MCF 10A (cell line): ENCODE measurements at regions not wholly inside any gene's neighbourhood (a gene's known extent, or its start where the extent isn't known, plus 50 kb on each side); places are given as distances from the start of the nearest gene placed in this dataset.

ENCODE experiments used
- BruUV-seq: library from RNA; stranded (reverse); fragments of 400-500 nt; replicated peaks from 2 replicates; lab custom pipeline; 2021; lab: Mats Ljungman, UMichigan
- CTCF ChIA-PET: fragments of 300-600 bp; sonication (Branson Sonifier 250); formaldehyde crosslinking; extraction: SDS; loops from one replicate; lab custom pipeline; 2021; ENCODE audit warnings: antibody characterized with exemption, inconsistent platforms; lab: Yijun Ruan, JAX
- POLR2A ChIA-PET: fragments of 300-600, 350-650 bp; sonication (Branson Sonifier 250); formaldehyde crosslinking; extraction: SDS; loops from one replicate; lab custom pipeline; 2020; ENCODE audit warnings: antibody characterized with exemption, inconsistent platforms; lab: Yijun Ruan, JAX
- DNase-seq: peaks from one replicate; pipeline ENCODE4 v3.0.0-alpha.2; 2018; ENCODE audit not compliant: unreplicated experiment
- H3K27ac Mint-ChIP-seq: one replicate; pipeline ENCODE4 v1.8.0; 2022; ENCODE audit warnings: mild to moderate bottlenecking, low read depth, mixed read lengths; ENCODE audit not compliant: unreplicated experiment
- H3K27me3 Mint-ChIP-seq: one replicate; pipeline ENCODE4 v1.8.0; 2022; ENCODE audit warnings: mixed read lengths; ENCODE audit not compliant: insufficient read depth, unreplicated experiment
- H3K36me3 Mint-ChIP-seq: one replicate; pipeline ENCODE4 v1.8.0; 2022; ENCODE audit warnings: mild to moderate bottlenecking, moderate library complexity, mixed read lengths; ENCODE audit not compliant: insufficient read depth, unreplicated experiment
- H3K4me1 Mint-ChIP-seq: one replicate; pipeline ENCODE4 v1.8.0; 2022; ENCODE audit warnings: mixed read lengths; ENCODE audit not compliant: insufficient read depth, unreplicated experiment
- H3K4me3 Mint-ChIP-seq: one replicate; pipeline ENCODE4 v1.8.0; 2022; ENCODE audit warnings: mild to moderate bottlenecking, moderate library complexity, mixed read lengths; ENCODE audit not compliant: unreplicated experiment
- H3K9me3 Mint-ChIP-seq: one replicate; pipeline ENCODE4 v1.8.0; 2022; ENCODE audit warnings: mixed read lengths; ENCODE audit not compliant: unreplicated experiment
- intact Hi-C: fragments of 100-400 bp; cut with micrococcal nuclease; formaldehyde crosslinking; loops from 2 replicates; pipeline ENCODE4 v1.14.1; 2022
- TF ChIP-seq, protein P1 (sequence below): fragments of 200-600 bp; IDR thresholded peaks from one replicate; pipeline ENCODE4 v1.8.0; 2022; ENCODE audit warnings: antibody characterized with exemption, mild to moderate bottlenecking; ENCODE audit not compliant: unreplicated experiment

DNA sequence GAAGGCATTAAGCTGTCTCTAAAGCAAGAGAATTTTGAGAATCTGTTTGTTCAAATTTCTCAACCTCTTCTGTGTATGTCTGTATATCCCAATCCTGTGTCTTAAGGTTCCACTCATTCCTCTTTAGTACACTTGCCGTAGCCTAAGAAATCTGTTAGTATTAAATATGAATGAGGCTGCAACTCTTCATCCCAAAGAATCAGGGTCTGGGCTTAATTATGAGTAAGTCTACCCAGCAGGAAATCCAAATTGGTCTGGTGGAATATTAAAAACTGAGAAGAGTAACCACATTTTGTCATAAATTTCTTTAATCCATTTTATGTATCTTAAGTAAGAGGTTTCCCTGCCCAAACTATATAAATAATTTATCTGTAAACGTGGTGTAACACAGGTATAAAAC is 1171.2 kb downstream of the CDH12 start:
- H3K9me3 Mint-ChIP-seq: no peaks in the 10 kb centered on the region
- POLR2A ChIA-PET: interaction anchor here (0.7 kb wide), 1 partner anchor 47 kb away, joined by 3 read pairs; no protein-coding TSS in a partner anchor
- H3K27ac Mint-ChIP-seq: no peak overlapping the region
- TF ChIP-seq, protein P1, sequence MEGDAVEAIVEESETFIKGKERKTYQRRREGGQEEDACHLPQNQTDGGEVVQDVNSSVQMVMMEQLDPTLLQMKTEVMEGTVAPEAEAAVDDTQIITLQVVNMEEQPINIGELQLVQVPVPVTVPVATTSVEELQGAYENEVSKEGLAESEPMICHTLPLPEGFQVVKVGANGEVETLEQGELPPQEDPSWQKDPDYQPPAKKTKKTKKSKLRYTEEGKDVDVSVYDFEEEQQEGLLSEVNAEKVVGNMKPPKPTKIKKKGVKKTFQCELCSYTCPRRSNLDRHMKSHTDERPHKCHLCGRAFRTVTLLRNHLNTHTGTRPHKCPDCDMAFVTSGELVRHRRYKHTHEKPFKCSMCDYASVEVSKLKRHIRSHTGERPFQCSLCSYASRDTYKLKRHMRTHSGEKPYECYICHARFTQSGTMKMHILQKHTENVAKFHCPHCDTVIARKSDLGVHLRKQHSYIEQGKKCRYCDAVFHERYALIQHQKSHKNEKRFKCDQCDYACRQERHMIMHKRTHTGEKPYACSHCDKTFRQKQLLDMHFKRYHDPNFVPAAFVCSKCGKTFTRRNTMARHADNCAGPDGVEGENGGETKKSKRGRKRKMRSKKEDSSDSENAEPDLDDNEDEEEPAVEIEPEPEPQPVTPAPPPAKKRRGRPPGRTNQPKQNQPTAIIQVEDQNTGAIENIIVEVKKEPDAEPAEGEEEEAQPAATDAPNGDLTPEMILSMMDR: no peak
- BruUV-seq: no TSS peak
- H3K27me3 Mint-ChIP-seq: no peaks in the 10 kb centered on the region
- DNase-seq: no peak
- no peaks in the 10 kb centered on the region for H3K36me3 Mint-ChIP-seq
- intact Hi-C loops: no loop called here
- no peak overlapping the region for H3K4me3 Mint-ChIP-seq
- H3K4me1 Mint-ChIP-seq: peaks cover 14% of the 10 kb centered on the region
- CTCF ChIA-PET: interaction anchor here (0.7 kb wide), 1 partner anchor 25 kb away, joined by 3 read pairs; no protein-coding TSS in a partner anchor

DNA sequence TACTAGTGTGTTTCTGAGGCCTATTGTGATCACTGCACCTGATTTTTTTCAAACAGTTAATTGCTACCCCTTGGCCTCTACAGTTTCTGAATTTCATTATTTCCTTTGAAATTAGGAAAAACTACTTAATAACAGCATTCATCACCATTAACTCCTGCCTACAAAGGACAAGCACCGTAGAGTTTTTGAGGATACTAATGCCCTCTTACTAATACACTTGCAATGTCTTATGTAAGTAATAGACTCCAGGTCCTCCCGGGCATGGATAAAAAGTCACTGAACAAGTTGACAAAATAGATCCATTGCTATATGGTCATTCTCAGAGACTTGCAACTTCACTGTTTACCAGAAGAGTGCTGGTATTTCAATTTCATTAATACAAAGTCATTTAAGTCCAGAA is 1172.5 kb downstream of the CDH12 start:
- POLR2A ChIA-PET: interaction anchor here (0.6 kb wide), 1 partner anchor 128 kb away, joined by 4 read pairs; no protein-coding TSS in a partner anchor
- intact Hi-C loops: no loop called here
- H3K36me3 Mint-ChIP-seq: no peaks in the 10 kb centered on the region
- H3K4me1 Mint-ChIP-seq: peaks cover 11% of the 10 kb centered on the region
- BruUV-seq: no TSS peak
- no peaks in the 10 kb centered on the region for H3K27me3 Mint-ChIP-seq
- TF ChIP-seq, protein P1: no peak
- no peak overlapping the region for H3K4me3 Mint-ChIP-seq
- H3K27ac Mint-ChIP-seq: peak overlapping the region; percentile 87
- DNase-seq: peak; percentile 6
- no peaks in the 10 kb centered on the region for H3K9me3 Mint-ChIP-seq
- CTCF ChIA-PET: interaction anchor here (0.6 kb wide), 1 partner anchor 279 kb away, joined by 3 read pairs; no protein-coding TSS in a partner anchor

DNA sequence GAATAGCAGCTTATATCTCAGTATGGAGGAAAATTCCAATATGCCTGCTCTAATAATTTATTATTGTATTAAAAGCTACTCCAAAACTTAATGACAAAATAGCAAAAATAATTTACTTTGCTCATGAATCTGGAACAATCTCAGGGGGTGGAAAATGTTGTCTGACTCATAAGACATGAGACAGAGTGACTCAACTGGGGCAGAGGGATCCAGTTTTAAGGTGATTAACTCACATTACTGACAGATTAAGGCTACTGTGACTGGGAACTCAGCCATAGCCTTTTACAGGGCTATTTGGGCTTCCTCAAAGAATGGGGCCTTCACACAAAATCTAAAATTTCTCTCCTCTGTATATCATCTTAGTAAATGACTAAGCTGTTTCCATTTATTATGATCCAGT is 1172.9 kb downstream of the CDH12 start:
- no peaks in the 10 kb centered on the region for H3K27me3 Mint-ChIP-seq
- peaks cover 7% of the 10 kb centered on the region for H3K4me1 Mint-ChIP-seq
- ChIA-PET POLR2A (interaction anchor here (0.6 kb wide), 1 partner anchor 127 kb away, joined by 4 read pairs; no protein-coding TSS in a partner anchor), CTCF (interaction anchor here (0.6 to 1.0 kb wide), 2 partner anchors 9 to 279 kb away, joined by 3 to 4 read pairs; no protein-coding TSS in a partner anchor)
- intact Hi-C loops: no loop called here
- no peaks in the 10 kb centered on the region for H3K9me3 Mint-ChIP-seq
- no TSS peak for BruUV-seq
- peak overlapping the region; percentile 87 for H3K27ac Mint-ChIP-seq
- H3K4me3 Mint-ChIP-seq: no peak overlapping the region
- DNase-seq: peak; percentile 88
- no peaks in the 10 kb centered on the region for H3K36me3 Mint-ChIP-seq
- TF ChIP-seq, protein P1: no peak

DNA sequence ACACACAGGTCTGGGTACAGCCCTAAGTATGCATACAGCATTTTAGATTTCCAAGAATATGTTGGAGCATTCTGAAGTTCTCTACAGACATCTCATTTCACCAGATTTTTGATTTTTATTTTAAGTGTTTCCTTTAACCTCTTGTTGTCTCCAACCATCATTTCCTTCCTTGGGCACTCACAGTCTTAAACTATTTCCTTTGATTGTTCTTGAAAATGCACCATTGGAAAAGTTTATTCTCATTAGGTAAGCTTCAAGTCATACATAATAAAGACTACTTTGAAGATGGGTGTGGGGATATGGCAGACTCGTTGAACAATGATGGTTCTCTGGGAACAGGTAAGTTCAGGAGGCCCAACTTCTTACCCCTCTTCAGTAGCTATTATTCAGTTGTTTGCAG is 1174.6 kb downstream of the CDH12 start:
- H3K27me3 Mint-ChIP-seq: no peaks in the 10 kb centered on the region
- intact Hi-C loops: no loop called here
- no peak overlapping the region for H3K4me3 Mint-ChIP-seq
- BruUV-seq: no TSS peak
- ChIA-PET POLR2A (interaction anchor here (0.7 kb wide), 1 partner anchor 96 kb away, joined by 3 read pairs; no protein-coding TSS in a partner anchor), CTCF (interaction anchor here (1.0 kb wide), 1 partner anchor 20 kb away, joined by 3 read pairs; no protein-coding TSS in a partner anchor)
- DNase-seq: no peak
- H3K9me3 Mint-ChIP-seq: no peaks in the 10 kb centered on the region
- TF ChIP-seq, protein P1: no peak
- no peak overlapping the region for H3K27ac Mint-ChIP-seq
- peaks cover 7% of the 10 kb centered on the region for H3K4me1 Mint-ChIP-seq
- no peaks in the 10 kb centered on the region for H3K36me3 Mint-ChIP-seq
